HK-2 (cell line): ENCODE measurements at regions not wholly inside any gene's neighbourhood (a gene's known extent, or its start where the extent isn't known, plus 50 kb on each side); places are given as distances from the start of the nearest gene placed in this dataset.

Source experiments
- DNase-seq: peaks from one replicate; pipeline ENCODE4 v3.0.0-alpha.2; 2018; ENCODE audit not compliant: unreplicated experiment

DNA sequence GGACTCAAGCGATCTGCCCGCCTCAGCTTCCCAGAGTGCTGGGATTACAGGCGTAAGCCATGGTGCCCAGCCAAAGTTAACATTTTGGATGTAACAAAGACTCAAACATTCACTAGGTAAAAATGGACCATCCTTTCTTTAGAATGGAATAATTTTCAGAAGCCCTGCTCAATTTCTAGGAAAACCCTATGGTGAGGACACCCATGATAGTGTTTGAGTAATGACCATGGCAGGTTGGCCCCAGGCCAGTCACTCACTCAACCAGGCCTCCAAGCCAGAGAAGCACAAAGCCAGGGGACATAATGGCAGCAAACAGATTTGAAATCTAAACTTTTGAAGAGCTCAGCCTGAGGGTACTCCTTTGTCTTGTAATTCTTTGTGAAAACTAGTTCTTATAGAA, 59.9 kb upstream of the GPR6 start:
- no peak for DNase-seq

DNA sequence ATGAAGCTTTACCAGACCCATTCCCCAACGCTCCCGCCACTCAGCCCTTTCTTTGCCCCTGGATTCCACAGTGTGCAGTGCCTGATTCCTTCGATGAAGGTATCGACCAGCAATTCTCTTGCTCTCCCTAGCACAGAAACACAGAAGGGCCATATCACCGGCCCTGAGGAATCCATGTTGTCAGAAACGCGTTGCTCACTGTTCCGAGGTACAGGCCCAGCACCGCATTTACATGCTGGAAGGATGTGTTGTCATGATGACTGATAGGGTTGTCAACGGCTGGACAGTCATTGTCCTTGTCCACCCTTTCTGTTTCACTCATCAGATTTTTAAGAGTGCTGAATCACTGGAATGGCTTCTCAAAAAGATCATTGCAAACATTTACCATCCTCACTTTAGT, 57.2 kb upstream of the GPR6 start:
- no peak for DNase-seq

- DNase-seq, result no peak
Measured at GRCh38 chr6:109922851-109923250, 55.3 kb upstream of the GPR6 start.

DNA sequence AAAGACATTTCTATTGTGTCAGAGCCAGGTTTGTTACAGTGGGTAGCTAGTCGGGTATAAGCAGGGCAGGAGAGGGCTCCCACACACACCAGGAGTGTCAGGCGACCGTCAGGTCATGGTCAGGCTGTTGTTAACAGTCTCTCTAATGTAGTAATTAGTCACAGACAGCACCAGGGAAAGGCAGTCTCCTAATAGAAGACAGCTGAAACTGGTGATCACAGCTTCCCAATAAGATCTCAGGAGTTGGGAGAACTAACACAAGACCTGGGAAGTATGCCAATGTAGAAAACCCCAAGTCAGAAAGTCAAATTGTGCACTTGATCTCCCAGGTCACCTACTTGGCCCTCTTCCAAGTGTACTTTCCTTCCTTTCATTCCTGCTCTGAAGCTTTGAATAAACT, 53.0 kb upstream of the GPR6 start:
- DNase-seq, result no peak

DNA sequence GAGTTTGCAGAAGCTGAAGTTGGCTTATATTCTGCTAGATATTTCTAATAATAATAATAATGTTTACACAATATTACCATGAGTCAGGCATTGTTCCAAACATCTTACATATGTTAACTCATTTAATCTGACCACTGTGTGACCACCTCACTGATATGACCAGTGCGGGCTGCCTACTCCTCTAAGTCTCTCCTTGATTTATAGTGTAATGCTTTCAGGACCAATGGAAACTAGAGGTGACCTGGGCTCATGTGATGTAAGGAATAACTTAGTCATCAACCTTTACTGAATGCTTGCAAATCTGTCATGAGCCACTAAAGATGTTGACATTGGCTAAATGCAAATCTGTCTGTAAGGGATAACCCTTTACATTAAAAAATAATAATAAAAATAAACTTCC, 51.1 kb upstream of the GPR6 start:
- no peak for DNase-seq
